ENCODE measurements at regions not wholly inside any gene's neighbourhood (a gene's known extent, or its start where the extent isn't known, plus 50 kb on each side); places are given as distances from the start of the nearest gene placed in this dataset.

GRCh38 chr10:4699950-4700730 lies 125.9 kb upstream of the AKR1E2 start:
- DNase-seq (ENCODE audit: extremely low spot score), result no peak
- ChIA-PET CTCF (no interaction called here), POLR2A (no interaction called here)
- no peak for TF ChIP-seq CTCF (IDR thresholded peaks at IDR 0.05; ENCODE audit: control extremely low read depth, extremely low read depth, low read depth, missing control alignments)

DNA sequence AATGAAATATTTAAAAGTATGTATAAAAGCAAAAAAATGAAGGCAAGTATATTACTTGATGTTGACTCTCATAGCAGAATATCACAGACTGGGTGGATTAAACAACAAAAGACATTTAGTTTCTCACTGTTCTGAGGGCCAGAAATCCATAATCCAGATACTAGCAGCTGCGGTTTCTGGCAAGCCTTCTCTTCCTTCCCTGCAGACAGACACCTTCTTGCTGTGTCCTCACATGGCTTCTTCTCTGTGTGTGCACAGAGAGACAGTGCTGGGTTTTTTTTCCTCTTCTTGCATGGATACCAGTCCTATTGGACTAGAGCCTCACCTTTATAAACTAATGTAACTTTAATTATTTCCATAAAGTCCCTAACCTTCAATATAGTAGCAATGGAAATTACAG lies 127.9 kb upstream of the AKR1E2 start:
- POLR2A ChIA-PET, result no interaction called here
- DNase-seq (ENCODE audit: extremely low spot score), result no peak
- CTCF ChIA-PET, result no interaction called here
- TF ChIP-seq CTCF (IDR thresholded peaks at IDR 0.05; ENCODE audit: control extremely low read depth, extremely low read depth, low read depth, missing control alignments), result no peak

DNA sequence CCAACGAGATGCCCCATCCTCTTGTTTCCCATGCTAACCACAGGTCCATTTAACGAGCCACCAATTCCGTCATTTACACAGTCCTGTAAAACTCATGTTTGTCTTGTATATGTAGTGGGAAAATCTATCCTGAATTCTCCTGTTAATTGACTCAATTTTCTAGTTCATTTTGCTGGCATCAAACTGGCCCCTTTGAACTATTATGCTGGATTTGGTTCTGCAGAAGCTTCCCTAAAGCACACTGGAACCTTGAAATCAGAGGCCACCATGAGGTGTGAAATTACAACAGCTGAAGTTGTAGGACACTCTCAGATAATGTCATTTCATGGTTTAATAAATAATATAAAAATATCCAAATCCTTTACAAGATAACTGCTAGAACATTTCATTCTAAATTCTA lies 129.8 kb upstream of the AKR1E2 start:
- DNase-seq (ENCODE audit: extremely low spot score), result no peak
- ChIA-PET POLR2A (no interaction called here), CTCF (no interaction called here)
- no peak for TF ChIP-seq CTCF (IDR thresholded peaks at IDR 0.05; ENCODE audit: control extremely low read depth, extremely low read depth, low read depth, missing control alignments)

- POLR2A ChIA-PET, result no interaction called here
- CTCF ChIA-PET, result interaction anchor here (0.8 to 1.3 kb wide), 5 partner anchors 13 to 1500 kb away, joined by 3 to 5 read pairs (median 3); no protein-coding TSS in a partner anchor
- DNase-seq (ENCODE audit: extremely low spot score), result no peak
- no peak for TF ChIP-seq CTCF (IDR thresholded peaks at IDR 0.05; ENCODE audit: control extremely low read depth, extremely low read depth, low read depth, missing control alignments)
These were observed 132.0 kb upstream of the AKR1E2 start for GRCh38 chr10:4693967-4694366.

DNA sequence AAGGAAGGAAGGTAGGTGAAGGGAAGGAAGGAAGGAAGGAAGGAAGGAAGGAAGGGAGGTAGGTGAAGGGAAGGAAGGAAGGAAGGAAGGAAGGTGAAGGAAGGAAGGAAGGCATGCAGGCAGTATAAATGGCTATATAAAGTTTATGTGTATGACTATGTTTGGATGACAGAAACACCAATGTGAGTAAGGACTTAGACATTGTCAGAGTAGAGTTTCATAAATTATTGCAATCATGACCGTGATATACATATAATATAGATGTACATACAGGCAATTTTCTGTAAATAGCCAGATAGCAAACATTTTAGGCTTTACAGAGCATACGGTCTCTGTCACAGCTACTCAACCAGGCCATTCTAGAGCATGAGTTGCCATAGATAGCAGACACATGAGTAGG lies 133.8 kb upstream of the AKR1E2 start:
- ChIA-PET CTCF (no interaction called here), POLR2A (no interaction called here)
- TF ChIP-seq CTCF (IDR thresholded peaks at IDR 0.05; ENCODE audit: control extremely low read depth, extremely low read depth, low read depth, missing control alignments), result no peak
- no peak for DNase-seq (ENCODE audit: extremely low spot score)

- no peak for DNase-seq (ENCODE audit: extremely low spot score)
- no peak for TF ChIP-seq CTCF (IDR thresholded peaks at IDR 0.05; ENCODE audit: control extremely low read depth, extremely low read depth, low read depth, missing control alignments)
- POLR2A ChIA-PET, result no interaction called here
- CTCF ChIA-PET, result no interaction called here
These were observed 134.2 kb upstream of the AKR1E2 start for GRCh38 chr10:4691776-4692175.

Measured in GM10248 (cell line).